HEK293T (cell line): ENCODE measurements at regions not wholly inside any gene's neighbourhood (a gene's known extent, or its start where the extent isn't known, plus 50 kb on each side); places are given as distances from the start of the nearest gene placed in this dataset.

Experiments used
- ARNT ChIP-seq: fragments of 450-650 bp; IDR thresholded peaks from 2 replicates; pipeline ENCODE4 v1.6.1; 2017; ENCODE audit warnings: mild to moderate bottlenecking
- BHLHE40 ChIP-seq: fragments of 450-650 bp; IDR thresholded peaks from 2 replicates; pipeline ENCODE4 v1.6.1; 2016; ENCODE audit warnings: mild to moderate bottlenecking, moderate library complexity, borderline replicate concordance
- FOXA1 ChIP-seq: fragments of 450-650 bp; IDR thresholded peaks from 2 replicates; pipeline ENCODE4 v1.6.1; 2016; ENCODE audit warnings: mild to moderate bottlenecking
- FOXK2 ChIP-seq: fragments of 450-650 bp; IDR thresholded peaks from 2 replicates; pipeline ENCODE4 v1.6.1; 2016; ENCODE audit warnings: mild to moderate bottlenecking
- FOXM1 ChIP-seq: fragments of 450-650 bp; IDR thresholded peaks from 2 replicates; pipeline ENCODE4 v1.6.1; 2017; ENCODE audit warnings: mild to moderate bottlenecking, borderline replicate concordance
- LEF1 ChIP-seq: fragments of 450-650 bp; IDR thresholded peaks from 2 replicates; pipeline ENCODE4 v1.6.1; 2017; ENCODE audit warnings: mild to moderate bottlenecking, borderline replicate concordance
- NFRKB ChIP-seq: fragments of 450-650 bp; IDR thresholded peaks from 2 replicates; pipeline ENCODE4 v1.6.1; 2016; ENCODE audit warnings: mild to moderate bottlenecking, moderate library complexity
- SP1 ChIP-seq: fragments of 450-650 bp; IDR thresholded peaks from 2 replicates; pipeline ENCODE4 v1.6.1; 2017
- SUZ12 ChIP-seq: fragments of 450-650 bp; IDR thresholded peaks from 2 replicates; pipeline ENCODE4 v1.6.1; 2016; ENCODE audit warnings: mild to moderate bottlenecking
- TARDBP ChIP-seq: fragments of 450-650 bp; IDR thresholded peaks from 2 replicates; pipeline ENCODE4 v1.6.1; 2016

DNA sequence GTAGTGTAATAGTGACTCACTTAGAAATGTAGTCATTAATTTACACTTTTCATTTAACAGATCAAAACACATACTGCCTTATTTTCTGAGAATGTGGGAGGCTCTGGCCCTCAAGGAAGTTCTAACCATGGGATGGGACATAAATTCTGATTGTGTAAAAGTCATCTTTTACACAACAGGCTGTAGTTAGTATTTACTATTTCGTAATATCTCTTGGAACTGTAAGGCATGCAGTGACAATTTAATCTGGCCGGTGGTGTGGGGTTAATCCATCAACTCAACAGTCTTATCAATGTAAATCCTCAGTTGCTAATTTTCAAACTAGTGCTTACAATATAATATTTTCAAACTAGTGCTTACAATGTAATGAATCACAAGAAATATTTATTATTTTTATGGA lies 1599.2 kb downstream of the EFNB2 start:
- TF ChIP-seq FOXK2 (no peak), BHLHE40 (no peak), LEF1 (no peak), ARNT (no peak), SP1 (no peak), FOXM1 (no peak), SUZ12 (no peak), TARDBP (no peak), NFRKB (no peak), FOXA1 (no peak)
